ENCODE measurements at regions not wholly inside any gene's neighbourhood (a gene's known extent, or its start where the extent isn't known, plus 50 kb on each side); places are given as distances from the start of the nearest gene placed in this dataset.

GRCh38 chr13:50303963-50304721, 288.9 kb downstream of the KCNRG start:
- no peak overlapping the region for H3K4me3 ChIP-seq (ENCODE audit: low read depth in 1 of 2, low read length in 2 of 2)
- H3K27ac ChIP-seq (ENCODE audit: low read length) = no peak overlapping the region
- no peak overlapping the region for H3K4me2 ChIP-seq (ENCODE audit: insufficient read depth, low read length)
- H3K36me3 ChIP-seq (ENCODE audit: insufficient read depth, low read length) = no peaks in the 10 kb centered on the region
- no peak for TF ChIP-seq EZH2 (IDR thresholded peaks at IDR 0.05; ENCODE audit: borderline replicate concordance, low read depth, low read length, severe bottlenecking)
- no peak for TF ChIP-seq CTCF (IDR thresholded peaks at IDR 0.05; ENCODE audit: borderline replicate concordance, extremely low read depth, low read length, poor library complexity, severe bottlenecking)
- no peaks in the 10 kb centered on the region for H3K79me2 ChIP-seq (ENCODE audit: insufficient read depth, low read length)
- no peak overlapping the region for H3K9ac ChIP-seq (ENCODE audit: low read depth, low read length)
- no peaks in the 10 kb centered on the region for H4K20me1 ChIP-seq (ENCODE audit: insufficient read depth, low read length)
- no peak for DNase-seq
- 0 out of 3 replicates have a peak, but pooled peaks have one; percentile 27 for ATAC-seq (ENCODE audit: insufficient read depth, low read depth)
- no peaks in the 10 kb centered on the region for H3K9me3 ChIP-seq (ENCODE audit: insufficient read depth, low read length, severe bottlenecking)
- peaks cover 10% of the 10 kb centered on the region for H3K4me1 ChIP-seq (ENCODE audit: insufficient read depth, low read length)
- no peak overlapping the region for H2AFZ ChIP-seq (ENCODE audit: low read depth, low read length)
- no peaks in the 10 kb centered on the region for H3K27me3 ChIP-seq (ENCODE audit: insufficient read depth, low read length, poor library complexity)

- Histone ChIP-seq H3K27ac (ENCODE audit: low read length) (no peak overlapping the region), H3K27me3 (ENCODE audit: insufficient read depth, low read length, poor library complexity) (no peaks in the 10 kb centered on the region), H4K20me1 (ENCODE audit: insufficient read depth, low read length) (no peaks in the 10 kb centered on the region), H2AFZ (ENCODE audit: low read depth, low read length) (no peak overlapping the region), H3K9me3 (ENCODE audit: insufficient read depth, low read length, severe bottlenecking) (no peaks in the 10 kb centered on the region), H3K79me2 (ENCODE audit: insufficient read depth, low read length) (no peaks in the 10 kb centered on the region), H3K4me3 (ENCODE audit: low read depth in 1 of 2, low read length in 2 of 2) (no peak overlapping the region), H3K4me2 (ENCODE audit: insufficient read depth, low read length) (no peak overlapping the region), H3K4me1 (ENCODE audit: insufficient read depth, low read length) (peaks cover 29% of the 10 kb centered on the region), H3K9ac (ENCODE audit: low read depth, low read length) (no peak overlapping the region), H3K36me3 (ENCODE audit: insufficient read depth, low read length) (no peaks in the 10 kb centered on the region)
- TF ChIP-seq CTCF (IDR thresholded peaks at IDR 0.05; ENCODE audit: borderline replicate concordance, extremely low read depth, low read length, poor library complexity, severe bottlenecking) (no peak), EZH2 (IDR thresholded peaks at IDR 0.05; ENCODE audit: borderline replicate concordance, low read depth, low read length, severe bottlenecking) (no peak)
- no peak for DNase-seq
- ATAC-seq (ENCODE audit: insufficient read depth, low read depth) = no peak
These were observed 290.9 kb downstream of the KCNRG start for GRCh38 chr13:50306156-50306555.

- no peaks in the 10 kb centered on the region for H3K79me2 ChIP-seq (ENCODE audit: insufficient read depth, low read length)
- peak overlapping the region; percentile 76 for H3K27ac ChIP-seq (ENCODE audit: low read length)
- no peak for DNase-seq
- peaks cover 42% of the 10 kb centered on the region for H3K4me1 ChIP-seq (ENCODE audit: insufficient read depth, low read length)
- H3K9me3 ChIP-seq (ENCODE audit: insufficient read depth, low read length, severe bottlenecking) = no peaks in the 10 kb centered on the region
- no peaks in the 10 kb centered on the region for H3K36me3 ChIP-seq (ENCODE audit: insufficient read depth, low read length)
- TF ChIP-seq EZH2 (IDR thresholded peaks at IDR 0.05; ENCODE audit: borderline replicate concordance, low read depth, low read length, severe bottlenecking) = no peak
- no peak for TF ChIP-seq CTCF (IDR thresholded peaks at IDR 0.05; ENCODE audit: borderline replicate concordance, extremely low read depth, low read length, poor library complexity, severe bottlenecking)
- ATAC-seq (ENCODE audit: insufficient read depth, low read depth) = peak; percentile 47
- no peaks in the 10 kb centered on the region for H3K27me3 ChIP-seq (ENCODE audit: insufficient read depth, low read length, poor library complexity)
- H3K9ac ChIP-seq (ENCODE audit: low read depth, low read length) = peak overlapping the region; percentile 27
- peak overlapping the region in 1 of 2 experiments; percentile 24; a peak in 1 of 4 replicates for H3K4me3 ChIP-seq (ENCODE audit: low read depth in 1 of 2, low read length in 2 of 2)
- H2AFZ ChIP-seq (ENCODE audit: low read depth, low read length) = peak overlapping the region; percentile 59; the same call in 1 of the 2 replicates
- no peaks in the 10 kb centered on the region for H4K20me1 ChIP-seq (ENCODE audit: insufficient read depth, low read length)
- peak overlapping the region; percentile 58 for H3K4me2 ChIP-seq (ENCODE audit: insufficient read depth, low read length)
These were observed 294.1 kb downstream of the KCNRG start for GRCh38 chr13:50309318-50309717.
